ENCODE measurements at regions not wholly inside any gene's neighbourhood (a gene's known extent, or its start where the extent isn't known, plus 50 kb on each side); places are given as distances from the start of the nearest gene placed in this dataset.
A peak's percentile ranks its signal among the peaks of the same experiment; 100 is the strongest.

GRCh38 chr2:128621074-128621473, 302.4 kb upstream of the HS6ST1 start:
- Histone ChIP-seq H3K9me3 (ENCODE audit: control insufficient read depth in 4 of 4, low read length in 3 of 4) (no peaks in the 10 kb centered on the region), H3K4me1 (ENCODE audit: control insufficient read depth in 4 of 4, insufficient read depth in 4 of 4, low read length in 3 of 4) (no peaks in the 10 kb centered on the region), H3K36me3 (ENCODE audit: control insufficient read depth in 4 of 4, insufficient read depth in 3 of 4, low read depth in 1 of 4, low read length in 3 of 4) (no peaks in the 10 kb centered on the region), H3K27ac (ENCODE audit: low read depth in 1 of 2, low read length in 2 of 2) (no peak overlapping the region), H3K27me3 (ENCODE audit: control insufficient read depth in 4 of 4, insufficient read depth in 4 of 4, low read length in 3 of 4) (no peaks in the 10 kb centered on the region), H3K9ac (ENCODE audit: low read depth in 1 of 2, low read length in 2 of 2) (no peak overlapping the region), H3K4me3 (ENCODE audit: low read depth in 1 of 3, low read length in 3 of 3) (no peak overlapping the region)
- no peak for DNase-seq (ENCODE audit: low spot score)
- TF ChIP-seq REST (IDR thresholded peaks at IDR 0.05) (no peak), FOXA2 (IDR thresholded peaks at IDR 0.05) (no peak), GABPA (IDR thresholded peaks at IDR 0.05 in 1 of 2, conservative IDR thresholded peaks at IDR 0.05 in 1 of 2) (no peak), HNF4G (IDR thresholded peaks at IDR 0.05) (no peak), CTCF (IDR thresholded peaks at IDR 0.05; ENCODE audit: low read depth, low read length, missing input control) (no peak), RXRA (IDR thresholded peaks at IDR 0.05) (no peak), JUND (IDR thresholded peaks at IDR 0.05) (no peak), RAD21 (IDR thresholded peaks at IDR 0.05) (no peak), FOXA1 (IDR thresholded peaks at IDR 0.05) (no peak), SP1 (IDR thresholded peaks at IDR 0.05) (no peak), NR2F2 (IDR thresholded peaks at IDR 0.05) (no peak), ATF3 (IDR thresholded peaks at IDR 0.05) (no peak), MAX (IDR thresholded peaks at IDR 0.05) (no peak), YY1 (IDR thresholded peaks at IDR 0.05) (no peak), HNF4A (conservative IDR thresholded peaks at IDR 0.05) (no peak), TAF1 (conservative IDR thresholded peaks at IDR 0.05) (no peak), EGR1 (IDR thresholded peaks at IDR 0.05; ENCODE audit: low read depth in 2 of 2) (no peak), ZBTB33 (IDR thresholded peaks at IDR 0.05) (no peak)

GRCh38 chr2:128622371-128622770, 303.7 kb upstream of the HS6ST1 start:
- TF ChIP-seq GABPA (IDR thresholded peaks at IDR 0.05 in 1 of 2, conservative IDR thresholded peaks at IDR 0.05 in 1 of 2) (no peak), MAX (IDR thresholded peaks at IDR 0.05) (no peak), RXRA (IDR thresholded peaks at IDR 0.05) (no peak), FOXA1 (IDR thresholded peaks at IDR 0.05) (no peak), NR2F2 (IDR thresholded peaks at IDR 0.05) (peak; percentile 76), TAF1 (conservative IDR thresholded peaks at IDR 0.05) (no peak)
- Histone ChIP-seq H3K27ac (ENCODE audit: low read depth in 1 of 2, low read length in 2 of 2) (no peak overlapping the region), H3K4me1 (ENCODE audit: control insufficient read depth in 4 of 4, insufficient read depth in 4 of 4, low read length in 3 of 4) (no peaks in the 10 kb centered on the region), H3K36me3 (ENCODE audit: control insufficient read depth in 4 of 4, insufficient read depth in 3 of 4, low read depth in 1 of 4, low read length in 3 of 4) (no peaks in the 10 kb centered on the region), H3K27me3 (ENCODE audit: control insufficient read depth in 4 of 4, insufficient read depth in 4 of 4, low read length in 3 of 4) (no peaks in the 10 kb centered on the region), H3K9me3 (ENCODE audit: control insufficient read depth in 4 of 4, low read length in 3 of 4) (no peaks in the 10 kb centered on the region), H3K9ac (ENCODE audit: low read depth in 1 of 2, low read length in 2 of 2) (no peak overlapping the region), H3K4me3 (ENCODE audit: low read depth in 1 of 3, low read length in 3 of 3) (no peak overlapping the region)
- WGBS = 81% methylated on average over 7 of the region's 7 CpGs
- DNase-seq (ENCODE audit: low spot score) = no peak

Data from liver (tissue), 8 donors.